Activated CD4-positive, alpha-beta T cell treated with anti-CD3 and anti-CD28 coated beads, Interleukin-2, amount 10 ng/mL, durations not matched to agents 7 days and 5 days (primary cell): ENCODE measurements at regions not wholly inside any gene's neighbourhood (a gene's known extent, or its start where the extent isn't known, plus 50 kb on each side); places are given as distances from the start of the nearest gene placed in this dataset.

ENCODE experiments used
- CTCF ChIA-PET: fragments of 350-600 bp; sonication (Branson Sonifier 250); formaldehyde crosslinking; loops from one replicate; lab custom pipeline; 2021; ENCODE audit warnings: antibody characterized with exemption; lab: Charles Lee
- POLR2A ChIA-PET: fragments of 350-600 bp; sonication (Branson Sonifier 250); formaldehyde crosslinking; loops from one replicate; lab custom pipeline; 2021; ENCODE audit warnings: antibody characterized with exemption; lab: Charles Lee
- DNase-seq: peaks from one replicate; pipeline ENCODE4 v3.0.0-alpha.2; 2020
- H3K27ac Mint-ChIP-seq: one replicate; pipeline ENCODE4 v1.8.0; 2021; ENCODE audit warnings: mild to moderate bottlenecking, moderate library complexity, mixed read lengths
- H3K27me3 Mint-ChIP-seq: one replicate; pipeline ENCODE4 v1.8.0; 2021; ENCODE audit warnings: mixed read lengths
- H3K36me3 Mint-ChIP-seq: one replicate; pipeline ENCODE4 v1.8.0; 2021; ENCODE audit warnings: low read depth, mixed read lengths
- H3K4me1 Mint-ChIP-seq: one replicate; pipeline ENCODE4 v1.8.0; 2021; ENCODE audit warnings: mixed read lengths
- H3K4me3 Mint-ChIP-seq: one replicate; pipeline ENCODE4 v1.8.0; 2021; ENCODE audit warnings: mild to moderate bottlenecking, moderate library complexity, mixed read lengths
- H3K9me3 Mint-ChIP-seq: one replicate; pipeline ENCODE4 v1.8.0; 2021; ENCODE audit warnings: mixed read lengths

DNA sequence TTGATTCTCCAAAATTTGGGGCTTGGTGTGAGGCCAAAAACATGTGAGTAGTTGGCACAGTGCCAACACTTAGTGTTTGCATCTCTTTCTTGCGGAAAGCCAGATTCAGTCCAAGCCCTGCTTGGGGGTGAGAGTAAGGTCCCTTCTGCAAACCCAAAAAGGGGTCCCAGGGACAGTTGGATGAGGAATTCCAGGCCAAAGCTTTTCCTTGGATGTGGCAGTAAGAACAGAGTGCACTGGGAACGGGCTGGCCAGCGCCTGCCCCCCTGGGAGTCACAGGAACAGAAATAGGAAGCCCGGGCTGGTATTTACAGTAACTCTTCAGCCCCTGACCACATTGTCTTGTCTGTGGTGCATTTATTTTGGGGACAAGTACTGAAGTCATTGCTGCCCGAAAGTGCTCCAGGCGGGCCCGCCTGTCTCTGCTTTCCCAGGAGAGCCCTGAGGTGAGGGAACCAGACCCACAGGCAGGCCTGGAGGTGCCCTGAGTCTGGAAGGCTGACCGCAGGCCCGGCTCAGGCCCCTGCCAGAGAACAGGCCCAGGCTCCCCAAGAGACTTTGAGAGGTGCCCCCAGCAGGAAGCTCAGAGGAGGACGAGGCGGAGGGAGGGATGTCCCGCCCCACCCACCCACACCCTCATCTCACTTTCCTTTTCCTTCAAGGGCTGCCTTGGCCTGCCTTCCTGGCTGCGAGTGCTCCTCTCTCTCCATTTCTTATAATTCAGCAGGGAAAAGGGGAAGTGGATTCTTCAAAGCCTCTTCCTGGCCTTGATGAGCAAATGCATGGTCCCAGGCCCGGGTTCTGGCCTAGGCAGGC, 218.4 kb downstream of the MAFB start:
- H3K4me3 Mint-ChIP-seq = no peak overlapping the region
- ChIA-PET CTCF (no interaction called here), POLR2A (no interaction called here)
- no peaks in the 10 kb centered on the region for H3K27me3 Mint-ChIP-seq
- H3K9me3 Mint-ChIP-seq = no peaks in the 10 kb centered on the region
- no peak overlapping the region for H3K27ac Mint-ChIP-seq
- no peaks in the 10 kb centered on the region for H3K4me1 Mint-ChIP-seq
- no peaks in the 10 kb centered on the region for H3K36me3 Mint-ChIP-seq
- DNase-seq = no peak

DNA sequence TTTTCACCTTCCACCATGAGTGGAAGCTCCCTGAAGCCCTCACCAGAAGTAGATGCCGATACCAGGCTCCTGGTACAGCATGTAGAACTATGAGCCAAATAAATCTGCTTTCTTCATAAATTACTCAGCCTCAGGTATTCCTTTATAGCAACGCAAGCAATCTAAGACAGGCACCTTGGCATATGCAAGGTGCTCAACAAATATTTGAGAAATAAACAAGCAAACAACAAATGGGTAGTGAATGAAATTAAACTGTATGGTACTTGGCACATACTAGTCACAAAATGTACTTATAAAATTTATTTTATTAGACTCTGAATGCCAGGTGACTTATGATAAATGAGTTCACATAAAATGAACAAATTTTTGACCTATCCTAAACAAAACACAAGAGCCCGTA, 220.3 kb downstream of the MAFB start:
- POLR2A ChIA-PET = no interaction called here
- Mint-ChIP-seq H3K27ac (no peak overlapping the region), H3K9me3 (no peaks in the 10 kb centered on the region), H3K36me3 (no peaks in the 10 kb centered on the region), H3K27me3 (no peaks in the 10 kb centered on the region), H3K4me3 (no peak overlapping the region), H3K4me1 (no peaks in the 10 kb centered on the region)
- CTCF ChIA-PET = no interaction called here
- no peak for DNase-seq

DNA sequence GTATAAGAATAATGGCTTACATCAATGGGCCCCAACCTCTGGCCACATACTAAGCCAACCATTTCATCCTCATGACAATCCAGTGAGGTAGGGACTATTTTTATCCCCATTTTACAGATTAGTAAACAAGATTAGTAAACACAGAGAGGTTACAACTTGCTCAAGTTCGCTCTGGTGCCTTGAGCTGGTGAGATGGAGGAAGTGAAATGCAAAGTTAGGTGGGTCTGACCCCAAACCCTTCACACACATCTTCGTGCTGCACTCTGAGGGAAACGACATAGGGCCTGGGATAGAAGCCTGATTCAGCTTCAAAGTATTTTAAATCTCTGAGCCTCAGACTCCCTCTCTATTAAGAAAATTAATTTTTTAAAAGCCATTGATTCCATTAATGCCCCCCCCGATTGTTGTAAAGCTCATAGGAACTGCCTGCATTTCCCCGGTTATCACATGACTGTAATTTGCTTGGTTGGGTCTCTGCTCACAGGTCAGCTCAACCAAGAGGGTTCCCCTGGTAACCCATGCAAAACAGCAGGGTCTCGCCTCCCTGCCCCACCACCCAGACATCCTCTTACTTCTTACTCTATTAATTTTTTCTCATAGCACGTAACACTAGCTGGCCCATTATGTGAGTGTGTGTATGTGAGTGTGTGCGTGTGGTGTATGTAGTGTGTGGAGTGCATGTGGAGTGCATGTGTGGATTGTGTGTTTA, 221.2 kb downstream of the MAFB start:
- no peaks in the 10 kb centered on the region for H3K4me1 Mint-ChIP-seq
- CTCF ChIA-PET = no interaction called here
- POLR2A ChIA-PET = no interaction called here

DNA sequence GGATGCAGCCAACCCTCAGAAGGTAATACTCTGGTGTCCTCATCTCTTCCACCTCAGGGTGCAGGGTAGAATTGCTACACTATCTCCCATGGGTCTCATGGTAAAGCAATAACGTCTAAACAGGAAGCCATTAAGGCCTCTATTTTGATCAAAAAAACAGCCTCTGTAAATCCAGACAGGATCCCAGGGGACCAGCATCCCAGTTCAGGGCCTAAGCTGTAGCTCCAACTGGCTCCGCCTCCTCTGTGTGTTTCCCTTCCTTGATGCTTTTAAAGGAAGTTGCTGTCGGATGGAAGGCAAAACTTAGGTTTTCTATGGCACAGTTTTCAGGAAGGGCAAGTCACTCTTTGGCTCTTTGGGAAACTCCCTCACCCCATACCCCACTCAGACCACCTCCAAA, 222.0 kb downstream of the MAFB start:
- POLR2A ChIA-PET = no interaction called here
- H3K4me1 Mint-ChIP-seq = no peaks in the 10 kb centered on the region

More for the DNA sequence above, 221.2 kb downstream of the MAFB start:
- Mint-ChIP-seq H3K4me3 (no peak overlapping the region), H3K9me3 (no peaks in the 10 kb centered on the region), H3K36me3 (no peaks in the 10 kb centered on the region), H3K27ac (no peak overlapping the region), H3K27me3 (no peaks in the 10 kb centered on the region)
- DNase-seq = no peak

DNA sequence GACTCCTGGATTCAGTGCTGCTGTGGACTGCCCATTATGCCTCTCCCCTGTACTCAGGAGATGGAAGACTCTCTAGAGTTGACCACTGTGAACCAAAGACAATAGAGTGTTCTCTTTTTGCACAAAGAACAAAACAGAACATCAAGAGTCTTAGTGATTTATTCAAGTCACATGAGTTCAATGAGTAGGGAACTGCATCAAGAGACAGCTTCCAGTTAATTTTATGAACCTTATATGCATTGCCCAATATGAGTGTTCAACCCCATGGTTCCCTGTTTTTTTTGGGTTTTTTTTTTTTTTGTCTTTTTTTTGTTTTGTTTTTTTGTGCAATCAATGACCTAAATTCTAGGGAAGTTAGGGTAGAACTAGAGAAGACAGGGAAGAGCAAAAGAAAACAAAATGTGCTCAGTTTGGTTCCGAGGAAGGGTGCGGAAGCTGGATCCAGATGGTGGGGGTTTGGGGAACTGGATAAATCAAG, 224.3 kb downstream of the MAFB start:
- Mint-ChIP-seq H3K4me1 (no peaks in the 10 kb centered on the region), H3K9me3 (no peaks in the 10 kb centered on the region), H3K27me3 (no peaks in the 10 kb centered on the region), H3K36me3 (no peaks in the 10 kb centered on the region), H3K4me3 (no peak overlapping the region), H3K27ac (no peak overlapping the region)
- POLR2A ChIA-PET = no interaction called here
- no peak for DNase-seq
- CTCF ChIA-PET = no interaction called here

More for the DNA sequence above, 222.0 kb downstream of the MAFB start:
- CTCF ChIA-PET = no interaction called here
- DNase-seq = no peak
- Mint-ChIP-seq H3K36me3 (no peaks in the 10 kb centered on the region), H3K27me3 (no peaks in the 10 kb centered on the region), H3K9me3 (no peaks in the 10 kb centered on the region), H3K27ac (no peak overlapping the region), H3K4me3 (no peak overlapping the region)

DNA sequence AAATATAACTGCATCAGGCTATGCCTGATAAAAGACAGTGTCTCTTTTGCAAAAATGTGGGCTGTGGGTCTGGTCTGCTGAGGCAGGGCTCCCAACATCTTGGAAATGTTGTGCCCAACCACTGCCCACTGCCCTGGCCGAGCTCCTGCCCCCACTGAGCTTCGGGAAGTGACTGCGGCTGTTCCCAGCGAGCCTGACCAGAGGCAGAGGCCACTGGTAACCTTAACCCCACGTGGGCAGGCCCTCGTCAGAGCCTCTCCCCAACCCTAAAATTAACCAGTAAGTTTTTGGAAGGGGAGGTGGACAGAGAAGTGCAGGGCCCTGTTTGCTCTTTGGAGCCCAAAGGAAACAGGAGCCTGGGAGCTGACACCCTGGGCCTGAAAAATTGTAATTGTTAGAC, 225.9 kb downstream of the MAFB start:
- no peak overlapping the region for H3K4me3 Mint-ChIP-seq
- no peaks in the 10 kb centered on the region for H3K9me3 Mint-ChIP-seq
- no peaks in the 10 kb centered on the region for H3K27me3 Mint-ChIP-seq
- H3K4me1 Mint-ChIP-seq = no peaks in the 10 kb centered on the region
- ChIA-PET CTCF (no interaction called here), POLR2A (no interaction called here)
- H3K36me3 Mint-ChIP-seq = no peaks in the 10 kb centered on the region
- no peak for DNase-seq
- H3K27ac Mint-ChIP-seq = no peak overlapping the region

DNA sequence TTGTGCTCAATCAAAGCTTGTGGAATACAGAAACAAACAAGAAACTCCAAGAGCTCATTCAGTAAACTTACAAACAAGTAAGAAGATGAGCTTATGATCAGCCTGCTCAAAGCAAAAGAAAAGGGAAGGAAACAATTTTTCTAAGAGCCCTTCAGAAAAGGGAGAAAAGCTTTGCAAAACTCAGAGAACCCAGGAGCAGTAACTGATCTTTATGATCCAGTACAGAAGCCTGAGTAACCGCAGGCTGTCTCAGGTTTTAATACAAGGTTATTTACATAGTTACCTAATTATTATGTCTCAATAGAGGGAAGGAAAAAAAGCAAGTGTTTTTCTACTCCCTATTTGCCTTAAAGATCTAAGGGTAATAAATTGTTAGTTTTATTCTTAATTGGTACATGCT, 226.5 kb downstream of the MAFB start:
- Mint-ChIP-seq H3K27ac (no peak overlapping the region), H3K4me1 (no peaks in the 10 kb centered on the region), H3K9me3 (no peaks in the 10 kb centered on the region), H3K36me3 (no peaks in the 10 kb centered on the region), H3K4me3 (no peak overlapping the region), H3K27me3 (no peaks in the 10 kb centered on the region)
- DNase-seq = no peak
- ChIA-PET CTCF (no interaction called here), POLR2A (no interaction called here)

DNA sequence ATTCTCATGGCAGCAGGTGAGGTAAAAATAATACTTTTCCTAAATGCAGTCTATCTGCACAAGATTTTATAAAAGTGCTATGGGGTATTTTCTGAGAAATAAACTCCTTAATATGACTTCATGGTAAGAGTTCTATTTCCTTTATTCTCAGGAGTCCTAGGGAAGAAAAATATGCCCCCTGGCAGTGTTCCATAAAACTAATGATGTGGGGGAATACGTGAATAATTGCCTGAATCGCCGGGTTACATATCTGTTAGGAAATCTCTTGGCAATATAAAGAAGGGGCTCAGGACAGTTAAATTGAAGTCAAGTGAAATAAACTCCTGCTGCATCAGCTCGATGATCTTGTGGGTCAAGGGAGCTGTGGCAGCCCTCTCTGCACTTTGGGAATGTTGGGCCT, 229.7 kb downstream of the MAFB start:
- DNase-seq = no peak
- H3K36me3 Mint-ChIP-seq = no peaks in the 10 kb centered on the region
- H3K4me3 Mint-ChIP-seq = no peak overlapping the region
- H3K27me3 Mint-ChIP-seq = no peaks in the 10 kb centered on the region
- no peaks in the 10 kb centered on the region for H3K4me1 Mint-ChIP-seq
- no peak overlapping the region for H3K27ac Mint-ChIP-seq
- POLR2A ChIA-PET = no interaction called here
- no peaks in the 10 kb centered on the region for H3K9me3 Mint-ChIP-seq
- CTCF ChIA-PET = no interaction called here

DNA sequence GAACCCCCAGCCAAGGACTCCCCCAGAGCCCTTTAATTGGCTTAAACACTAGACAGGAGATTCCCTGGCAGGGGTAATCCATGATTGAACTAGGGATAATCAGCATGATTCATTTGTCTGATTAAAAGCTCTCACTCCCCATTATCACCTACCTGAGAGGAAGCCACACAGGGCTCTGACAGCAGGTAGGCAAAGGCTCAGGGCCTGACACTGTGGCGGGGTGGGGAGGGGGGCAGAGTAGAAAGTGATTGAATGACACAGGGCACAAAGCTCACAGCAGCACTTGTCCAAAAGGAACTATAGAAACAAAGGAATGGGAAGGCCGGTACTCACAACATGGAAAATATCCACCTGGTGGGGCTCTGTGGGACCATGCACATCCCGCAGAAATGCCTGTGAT, 231.6 kb downstream of the MAFB start:
- ChIA-PET CTCF (no interaction called here), POLR2A (no interaction called here)
- no peak overlapping the region for H3K4me3 Mint-ChIP-seq
- H3K9me3 Mint-ChIP-seq = no peaks in the 10 kb centered on the region
- H3K27me3 Mint-ChIP-seq = no peaks in the 10 kb centered on the region
- H3K36me3 Mint-ChIP-seq = no peaks in the 10 kb centered on the region
- no peaks in the 10 kb centered on the region for H3K4me1 Mint-ChIP-seq
- DNase-seq = no peak
- no peak overlapping the region for H3K27ac Mint-ChIP-seq

DNA sequence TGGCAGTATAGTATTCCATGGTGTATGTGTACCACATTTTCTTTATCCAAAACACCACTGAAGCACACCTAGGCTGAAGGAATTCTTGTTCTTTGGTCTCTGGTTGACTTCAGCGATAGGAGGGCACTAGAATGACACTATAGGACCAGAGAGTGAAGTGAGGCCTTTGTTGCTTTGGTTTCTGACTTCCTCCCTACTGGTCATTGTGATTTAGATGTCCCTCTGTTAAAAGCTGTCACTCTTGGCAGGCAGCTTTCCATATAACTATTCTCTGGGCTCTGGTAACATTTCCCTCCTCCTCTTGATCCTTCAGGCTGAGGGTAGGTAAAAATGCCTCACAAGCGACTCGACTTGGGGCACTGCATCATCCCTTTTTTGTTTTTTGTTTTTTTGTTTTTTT, 236.3 kb downstream of the MAFB start:
- H3K27ac Mint-ChIP-seq = no peak overlapping the region
- H3K4me3 Mint-ChIP-seq = no peak overlapping the region
- DNase-seq = no peak
- no peaks in the 10 kb centered on the region for H3K4me1 Mint-ChIP-seq
- H3K9me3 Mint-ChIP-seq = no peaks in the 10 kb centered on the region
- H3K36me3 Mint-ChIP-seq = no peaks in the 10 kb centered on the region
- peaks cover 2% of the 10 kb centered on the region for H3K27me3 Mint-ChIP-seq
- ChIA-PET CTCF (interaction anchor here (1.4 to 1.6 kb wide), 2 partner anchors 9 to 11 kb away, joined by 3 to 5 read pairs; no protein-coding TSS in a partner anchor), POLR2A (no interaction called here)

DNA sequence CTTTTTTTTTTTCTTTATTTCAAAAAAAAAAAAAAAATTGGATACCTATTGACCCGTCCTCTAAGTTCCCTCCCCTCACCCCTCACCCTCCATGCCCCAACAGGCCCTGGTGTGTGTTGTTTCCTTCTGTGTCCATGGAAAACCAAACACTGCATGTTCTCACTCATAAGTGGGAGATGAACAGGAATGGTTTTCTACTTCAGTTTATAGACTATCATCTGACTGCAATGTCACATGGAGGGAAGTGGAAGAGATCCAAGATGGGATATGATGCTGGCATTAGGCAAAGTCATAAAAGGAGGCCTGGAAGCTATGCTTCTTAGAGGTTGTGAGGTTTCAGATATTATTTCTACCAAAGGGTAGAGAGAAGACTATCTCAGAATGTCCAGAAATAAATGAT, 237.5 kb downstream of the MAFB start:
- CTCF ChIA-PET = interaction anchor here (1.4 to 1.6 kb wide), 2 partner anchors 8 to 9 kb away, joined by 3 to 5 read pairs; no protein-coding TSS in a partner anchor
- no peak overlapping the region for H3K27ac Mint-ChIP-seq
- H3K36me3 Mint-ChIP-seq = no peaks in the 10 kb centered on the region
- H3K9me3 Mint-ChIP-seq = no peaks in the 10 kb centered on the region
- peaks cover 2% of the 10 kb centered on the region for H3K27me3 Mint-ChIP-seq
- no peak overlapping the region for H3K4me3 Mint-ChIP-seq
- POLR2A ChIA-PET = interaction anchor here (0.7 kb wide), 1 partner anchor 1287 kb away, joined by 3 read pairs; no protein-coding TSS in a partner anchor
- no peak for DNase-seq
- H3K4me1 Mint-ChIP-seq = no peaks in the 10 kb centered on the region

DNA sequence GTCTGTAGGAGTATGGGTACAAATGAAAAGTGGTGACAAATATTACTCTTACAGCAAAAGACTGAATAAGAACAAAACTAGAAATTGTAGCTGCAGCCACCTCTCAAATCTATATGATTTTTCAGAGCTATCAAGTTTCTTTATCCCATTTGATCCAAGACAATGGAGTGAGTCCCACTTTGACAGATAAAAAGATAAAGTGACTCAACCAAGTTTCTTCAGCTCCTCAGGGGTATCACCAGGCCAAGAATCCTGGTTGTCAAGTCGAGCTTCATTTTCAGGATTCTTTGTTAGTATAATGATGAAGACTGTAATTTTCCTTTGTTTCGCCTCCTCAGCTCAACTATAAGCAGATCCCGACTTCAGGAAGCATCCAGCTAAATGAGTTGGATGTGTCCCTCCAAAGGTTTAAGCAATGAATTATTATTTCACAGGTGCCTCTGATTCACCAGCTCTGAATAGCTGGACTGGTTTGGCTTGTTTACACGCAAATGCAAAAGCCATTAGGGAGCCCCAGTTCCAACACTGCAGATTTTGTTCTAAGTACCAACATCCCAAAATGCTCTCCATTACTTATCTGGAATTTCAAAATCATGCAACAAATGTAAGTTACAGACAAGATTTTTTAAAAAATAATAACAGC, 238.9 kb downstream of the MAFB start:
- no peaks in the 10 kb centered on the region for H3K36me3 Mint-ChIP-seq
- no peak overlapping the region for H3K4me3 Mint-ChIP-seq
- no peak overlapping the region for H3K27ac Mint-ChIP-seq
- H3K27me3 Mint-ChIP-seq = peaks cover 2% of the 10 kb centered on the region
- POLR2A ChIA-PET = no interaction called here
- H3K9me3 Mint-ChIP-seq = no peaks in the 10 kb centered on the region
- CTCF ChIA-PET = no interaction called here
- DNase-seq = no peak
- no peaks in the 10 kb centered on the region for H3K4me1 Mint-ChIP-seq

DNA sequence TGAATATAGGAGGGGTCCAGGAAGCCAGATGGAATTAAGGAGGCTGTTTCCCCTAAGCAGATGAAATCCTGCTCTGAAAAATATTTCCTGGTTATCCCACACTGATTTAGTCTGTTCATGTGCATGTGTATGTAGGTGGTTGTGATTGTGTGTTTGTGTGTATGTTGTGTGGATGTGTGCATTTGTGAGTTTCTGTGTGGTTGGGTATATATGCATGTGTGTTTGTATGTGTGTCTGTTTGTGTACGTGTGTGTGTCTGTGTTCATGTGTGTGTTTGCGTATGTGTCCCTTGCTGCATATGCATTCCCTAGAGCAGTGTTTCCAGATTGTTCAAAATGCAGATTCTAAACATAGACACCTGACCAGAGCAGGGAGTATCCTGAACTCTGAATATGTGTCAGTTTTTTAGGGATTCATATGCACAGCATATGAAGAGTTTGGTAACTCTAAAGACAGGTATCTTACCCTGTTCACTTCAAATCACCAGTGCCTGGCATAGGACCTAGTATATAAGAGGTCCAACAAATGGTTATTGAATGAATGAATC, 239.8 kb downstream of the MAFB start:
- POLR2A ChIA-PET = no interaction called here
- no peak overlapping the region for H3K4me3 Mint-ChIP-seq
- no peaks in the 10 kb centered on the region for H3K4me1 Mint-ChIP-seq

More for the DNA sequence above, 239.8 kb downstream of the MAFB start:
- no peak for DNase-seq
- CTCF ChIA-PET = no interaction called here
- Mint-ChIP-seq H3K27me3 (peaks cover 2% of the 10 kb centered on the region), H3K36me3 (no peaks in the 10 kb centered on the region), H3K27ac (no peak overlapping the region), H3K9me3 (no peaks in the 10 kb centered on the region)
